B cell (primary cell): ENCODE measurements at regions not wholly inside any gene's neighbourhood (a gene's known extent, or its start where the extent isn't known, plus 50 kb on each side); places are given as distances from the start of the nearest gene placed in this dataset.

ENCODE experiments used
- EZH2 ChIP-seq: IDR thresholded peaks from 2 replicates; pipeline ENCODE4 v1.6.1; 2012; ENCODE audit warnings: borderline replicate concordance, low read depth, mild to moderate bottlenecking, moderate library complexity, low read length; ENCODE audit not compliant: insufficient read depth, poor library complexity, severe bottlenecking
- TF ChIP-seq, protein P1 (sequence below): fragments of 200-600 bp; IDR thresholded peaks from one replicate; pipeline ENCODE4 v1.8.0; 2022; ENCODE audit warnings: antibody characterized with exemption, mild to moderate bottlenecking

DNA sequence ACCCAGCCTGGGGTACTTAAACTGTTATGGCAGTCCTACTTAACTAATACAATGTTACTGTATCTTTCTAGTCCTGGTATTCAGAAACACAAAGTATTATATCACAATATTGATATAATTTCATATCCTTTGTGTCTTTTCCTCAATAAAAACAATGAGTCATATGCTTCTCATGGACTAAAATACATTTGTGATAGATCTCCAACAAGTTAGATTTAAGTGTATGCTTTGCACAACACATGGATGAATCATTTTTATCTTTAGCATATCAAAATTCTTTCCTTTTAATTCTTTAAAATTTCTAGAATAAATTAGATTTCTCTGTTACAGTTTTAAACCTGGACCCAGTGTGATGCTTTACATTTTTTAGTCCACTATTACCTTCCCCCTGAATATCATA is 1357.8 kb upstream of the ATXN8OS start:
- TF ChIP-seq, protein P1, sequence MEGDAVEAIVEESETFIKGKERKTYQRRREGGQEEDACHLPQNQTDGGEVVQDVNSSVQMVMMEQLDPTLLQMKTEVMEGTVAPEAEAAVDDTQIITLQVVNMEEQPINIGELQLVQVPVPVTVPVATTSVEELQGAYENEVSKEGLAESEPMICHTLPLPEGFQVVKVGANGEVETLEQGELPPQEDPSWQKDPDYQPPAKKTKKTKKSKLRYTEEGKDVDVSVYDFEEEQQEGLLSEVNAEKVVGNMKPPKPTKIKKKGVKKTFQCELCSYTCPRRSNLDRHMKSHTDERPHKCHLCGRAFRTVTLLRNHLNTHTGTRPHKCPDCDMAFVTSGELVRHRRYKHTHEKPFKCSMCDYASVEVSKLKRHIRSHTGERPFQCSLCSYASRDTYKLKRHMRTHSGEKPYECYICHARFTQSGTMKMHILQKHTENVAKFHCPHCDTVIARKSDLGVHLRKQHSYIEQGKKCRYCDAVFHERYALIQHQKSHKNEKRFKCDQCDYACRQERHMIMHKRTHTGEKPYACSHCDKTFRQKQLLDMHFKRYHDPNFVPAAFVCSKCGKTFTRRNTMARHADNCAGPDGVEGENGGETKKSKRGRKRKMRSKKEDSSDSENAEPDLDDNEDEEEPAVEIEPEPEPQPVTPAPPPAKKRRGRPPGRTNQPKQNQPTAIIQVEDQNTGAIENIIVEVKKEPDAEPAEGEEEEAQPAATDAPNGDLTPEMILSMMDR: no peak
- no peak for TF ChIP-seq EZH2
